K562 (cell line): ENCODE measurements at regions not wholly inside any gene's neighbourhood (a gene's known extent, or its start where the extent isn't known, plus 50 kb on each side); places are given as distances from the start of the nearest gene placed in this dataset.

ENCODE experiments used
- CBX5 ChIP-seq: IDR thresholded peaks from 2 replicates; pipeline ENCODE4 v1.6.1; 2014; ENCODE audit warnings: low read depth, borderline replicate concordance
- CHD1 ChIP-seq: fragments of 200-600 bp; sonication (generic); IDR thresholded peaks from one replicate; pipeline ENCODE4 v1.6.1; 2012; ENCODE audit warnings: mild to moderate bottlenecking, moderate library complexity, low read length, inconsistent platforms
- CREB1 ChIP-seq, 2 experiments: sonication (generic) in 1 of 2; formaldehyde crosslinking in 1 of 2; IDR thresholded peaks; 2 replicates each; pipeline versions ENCODE4 v1.6.1 to v1.8.0; 2012 to 2022; ENCODE audit warnings: inconsistent platforms in 1 of 2, mild to moderate bottlenecking in 1 of 2, missing genetic modification reagents in 1 of 2, moderate library complexity in 1 of 2
- KLF6 ChIP-seq: fragments of 250-450 bp; sonication (Bioruptor Pico); IDR thresholded peaks from 2 replicates; pipeline ENCODE4 v1.4.0; 2020; ENCODE audit warnings: mild to moderate bottlenecking, moderate library complexity, borderline replicate concordance
- SIRT6 ChIP-seq: IDR thresholded peaks from one replicate; pipeline ENCODE4 v1.6.1; 2012; ENCODE audit warnings: low read depth, mild to moderate bottlenecking, control low read depth, inconsistent platforms, low read length, moderate library complexity
- SMC3 ChIP-seq: conservative IDR thresholded peaks from 2 replicates; pipeline ENCODE4 v1.6.1; 2011; ENCODE audit warnings: low read depth, low read length, improper control_type of control experiment; ENCODE audit not compliant: insufficient read depth
- SPI1 ChIP-seq: IDR thresholded peaks from 2 replicates; pipeline ENCODE4 v1.6.1; 2011; ENCODE audit warnings: low read depth, low read length, control low read depth, borderline replicate concordance
- TF ChIP-seq, protein P1 (sequence below), 3 experiments: IDR thresholded peaks in 2 of 3; conservative IDR thresholded peaks in 1 of 3; 2 replicates each; pipeline ENCODE4 v1.5.1; 2011 to 2012; ENCODE audit warnings: low read length in 3 of 3, mild to moderate bottlenecking in 3 of 3, control low read depth in 2 of 3, improper control_type of control experiment in 1 of 3, inconsistent platforms in 1 of 3, low read depth in 1 of 3, mixed read lengths in 1 of 3, moderate library complexity in 1 of 3; ENCODE audit not compliant: insufficient read depth in 2 of 3
- TF ChIP-seq, protein P2 (sequence below), 2 experiments: fragments of 450-650 bp in 1 of 2; sonication (generic) in 1 of 2; formaldehyde crosslinking in 1 of 2; IDR thresholded peaks in 1 of 2; conservative IDR thresholded peaks in 1 of 2; 2 replicates each; pipeline versions ENCODE4 v1.6.1 to v1.8.1; 2016 to 2023; ENCODE audit warnings: mild to moderate bottlenecking in 2 of 2, moderate library complexity in 2 of 2, inconsistent platforms in 1 of 2, missing genetic modification reagents in 1 of 2
- TF ChIP-seq, protein P3 (sequence below): IDR thresholded peaks from 2 replicates; pipeline ENCODE4 v1.6.1; 2016; ENCODE audit warnings: missing genetic modification characterization, missing compliant biosample characterization

DNA sequence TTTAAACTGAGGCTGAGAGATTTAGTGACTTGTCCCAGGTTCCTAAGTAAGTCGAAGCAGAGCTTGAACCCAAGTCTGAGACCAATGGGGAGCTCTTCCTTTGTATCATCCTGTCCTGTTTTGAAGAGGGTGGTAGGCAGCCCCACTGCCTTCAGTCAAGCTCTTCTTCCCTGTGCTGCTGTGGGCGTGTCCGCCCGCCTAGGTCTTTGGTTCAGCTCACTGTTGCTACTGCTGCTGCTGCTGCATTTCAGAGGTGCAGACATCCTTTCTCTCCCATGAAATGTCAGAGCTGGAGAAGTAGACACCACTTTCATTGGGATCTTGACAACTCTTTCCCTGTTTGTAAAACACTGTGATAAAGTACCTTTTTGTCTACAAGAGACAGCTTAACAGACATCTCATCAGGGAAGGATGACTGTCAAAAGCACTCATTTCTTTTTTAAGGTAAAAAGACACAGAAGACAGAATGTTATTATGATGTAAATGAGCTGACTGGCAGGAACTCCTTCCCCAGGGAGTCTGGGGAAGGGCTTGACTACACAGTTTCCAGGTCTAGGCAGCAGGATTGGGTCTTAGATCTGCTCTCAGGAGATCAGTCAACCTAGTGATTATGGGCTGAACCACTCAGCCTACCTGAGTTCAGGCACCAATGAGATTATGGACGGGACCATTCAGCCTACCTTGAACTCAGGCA, 91.7 kb upstream of the TRIB2 start:
- TF ChIP-seq SIRT6 (no peak), KLF6 (CRISPR knock-in tag) (no peak), SPI1 (no peak), SMC3 (no peak), CBX5 (no peak), CHD1 (no peak), CREB1 (IDR thresholded peaks at IDR 0.05) (no peak), CREB1 (CRISPR knock-in tag; IDR thresholded peaks at IDR 0.05) (no peak)
- TF ChIP-seq, protein P1, sequence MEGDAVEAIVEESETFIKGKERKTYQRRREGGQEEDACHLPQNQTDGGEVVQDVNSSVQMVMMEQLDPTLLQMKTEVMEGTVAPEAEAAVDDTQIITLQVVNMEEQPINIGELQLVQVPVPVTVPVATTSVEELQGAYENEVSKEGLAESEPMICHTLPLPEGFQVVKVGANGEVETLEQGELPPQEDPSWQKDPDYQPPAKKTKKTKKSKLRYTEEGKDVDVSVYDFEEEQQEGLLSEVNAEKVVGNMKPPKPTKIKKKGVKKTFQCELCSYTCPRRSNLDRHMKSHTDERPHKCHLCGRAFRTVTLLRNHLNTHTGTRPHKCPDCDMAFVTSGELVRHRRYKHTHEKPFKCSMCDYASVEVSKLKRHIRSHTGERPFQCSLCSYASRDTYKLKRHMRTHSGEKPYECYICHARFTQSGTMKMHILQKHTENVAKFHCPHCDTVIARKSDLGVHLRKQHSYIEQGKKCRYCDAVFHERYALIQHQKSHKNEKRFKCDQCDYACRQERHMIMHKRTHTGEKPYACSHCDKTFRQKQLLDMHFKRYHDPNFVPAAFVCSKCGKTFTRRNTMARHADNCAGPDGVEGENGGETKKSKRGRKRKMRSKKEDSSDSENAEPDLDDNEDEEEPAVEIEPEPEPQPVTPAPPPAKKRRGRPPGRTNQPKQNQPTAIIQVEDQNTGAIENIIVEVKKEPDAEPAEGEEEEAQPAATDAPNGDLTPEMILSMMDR (IDR thresholded peaks at IDR 0.05 in 2 of 3, conservative IDR thresholded peaks at IDR 0.05 in 1 of 3; ENCODE audit: insufficient read depth in 2 of 3, low read depth in 1 of 3, low read length in 3 of 3), result no peak
- TF ChIP-seq, protein P2, sequence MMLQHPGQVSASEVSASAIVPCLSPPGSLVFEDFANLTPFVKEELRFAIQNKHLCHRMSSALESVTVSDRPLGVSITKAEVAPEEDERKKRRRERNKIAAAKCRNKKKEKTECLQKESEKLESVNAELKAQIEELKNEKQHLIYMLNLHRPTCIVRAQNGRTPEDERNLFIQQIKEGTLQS (IDR thresholded peaks at IDR 0.05), result no peak
- TF ChIP-seq, protein P2 (CRISPR knock-in tag; conservative IDR thresholded peaks at IDR 0.05), result no peak
- TF ChIP-seq, protein P3, sequence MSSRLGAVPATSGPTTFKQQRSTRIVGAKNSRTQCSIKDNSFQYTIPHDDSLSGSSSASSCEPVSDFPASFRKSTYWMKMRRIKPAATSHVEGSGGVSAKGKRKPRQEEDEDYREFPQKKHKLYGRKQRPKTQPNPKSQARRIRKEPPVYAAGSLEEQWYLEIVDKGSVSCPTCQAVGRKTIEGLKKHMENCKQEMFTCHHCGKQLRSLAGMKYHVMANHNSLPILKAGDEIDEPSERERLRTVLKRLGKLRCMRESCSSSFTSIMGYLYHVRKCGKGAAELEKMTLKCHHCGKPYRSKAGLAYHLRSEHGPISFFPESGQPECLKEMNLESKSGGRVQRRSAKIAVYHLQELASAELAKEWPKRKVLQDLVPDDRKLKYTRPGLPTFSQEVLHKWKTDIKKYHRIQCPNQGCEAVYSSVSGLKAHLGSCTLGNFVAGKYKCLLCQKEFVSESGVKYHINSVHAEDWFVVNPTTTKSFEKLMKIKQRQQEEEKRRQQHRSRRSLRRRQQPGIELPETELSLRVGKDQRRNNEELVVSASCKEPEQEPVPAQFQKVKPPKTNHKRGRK, result no peak
